SK-N-SH (cell line): ENCODE measurements at regions not wholly inside any gene's neighbourhood (a gene's known extent, or its start where the extent isn't known, plus 50 kb on each side); places are given as distances from the start of the nearest gene placed in this dataset.

Experiments
- CTCF ChIA-PET: fragments of 300-600, 350-600 bp; formaldehyde crosslinking; extraction: SDS; loops from one replicate; lab custom pipeline; 2021; lab: Yijun Ruan, JAX
- POLR2A ChIA-PET: fragments of 350-600 bp; sonication (Branson Sonifier 250); formaldehyde crosslinking; extraction: SDS; loops from one replicate; lab custom pipeline; 2020; ENCODE audit warnings: antibody characterized with exemption, inconsistent platforms; lab: Yijun Ruan, JAX
- DNase-seq: peaks from one replicate; pipeline ENCODE4 v3.0.0; 2012
- H2AFZ ChIP-seq: fragments of 200-600 bp; sonication (generic); 2 replicates; pipeline ENCODE4 v1.8.1; 2016; ENCODE audit warnings: antibody characterized with exemption, mild to moderate bottlenecking, low read depth
- H3F3A ChIP-seq: fragments of 200-600 bp; sonication (generic); replicated peaks from 2 replicates; pipeline ENCODE3; 2016; ENCODE audit warnings: antibody characterized with exemption, mild to moderate bottlenecking; ENCODE audit not compliant: insufficient read depth
- H3K27ac ChIP-seq, 2 experiments: fragments of 200-500 bp in 1 of 2; fragments of 200-600 bp in 1 of 2; sonication (Bioruptor generic) in 1 of 2; sonication (generic), shearing (Covaris generic) in 1 of 2; 2 replicates each; pipeline versions ENCODE4 v1.5.1 to v1.6.1; 2014 to 2016; ENCODE audit warnings: low read depth in 2 of 2, inconsistent platforms in 1 of 2, low read length in 1 of 2, mild to moderate bottlenecking in 1 of 2, mixed read lengths in 1 of 2
- H3K27me3 ChIP-seq: fragments of 200-600 bp; sonication (generic), shearing (Covaris generic); 2 replicates; pipeline ENCODE4 v1.6.1; 2016; ENCODE audit warnings: mixed run types; ENCODE audit not compliant: insufficient read depth
- H3K36me3 ChIP-seq, 2 experiments: fragments of 200-500 bp in 1 of 2; fragments of 200-600 bp in 1 of 2; sonication (Bioruptor generic) in 1 of 2; sonication (generic) in 1 of 2; replicated peaks in 1 of 2; 2 replicates each; pipeline versions ENCODE3 to v1.5.1; 2014 to 2016; ENCODE audit warnings: low read length in 1 of 2, mild to moderate bottlenecking in 1 of 2; ENCODE audit not compliant: insufficient read depth in 2 of 2, control insufficient read depth in 1 of 2
- H3K4me1 ChIP-seq, 2 experiments: fragments of 200-500 bp in 1 of 2; fragments of 200-600 bp in 1 of 2; sonication (Bioruptor generic) in 1 of 2; sonication (generic), shearing (Covaris generic) in 1 of 2; 2 replicates each; pipeline versions ENCODE4 v1.5.1 to v1.6.1; 2014 to 2016; ENCODE audit warnings: low read depth in 1 of 2, low read length in 1 of 2, mixed run types in 1 of 2; ENCODE audit not compliant: insufficient read depth in 2 of 2, control insufficient read depth in 1 of 2
- H3K4me2 ChIP-seq: fragments of 200-600 bp; sonication (generic), shearing (Covaris generic); 2 replicates; pipeline ENCODE4 v1.6.1; 2017; ENCODE audit warnings: mixed run types
- H3K4me3 ChIP-seq, 2 experiments: fragments of 200-500 bp in 1 of 2; fragments of 200-600 bp in 1 of 2; sonication (Bioruptor generic) in 1 of 2; sonication (generic), shearing (Covaris generic) in 1 of 2; 2 replicates each; pipeline versions ENCODE4 v1.5.1 to v1.8.1; 2014 to 2016; ENCODE audit warnings: low read depth in 2 of 2, inconsistent platforms in 1 of 2, low read length in 1 of 2, mild to moderate bottlenecking in 1 of 2, mixed read lengths in 1 of 2, moderate library complexity in 1 of 2
- H3K79me2 ChIP-seq: fragments of 200-600 bp; sonication (generic); 2 replicates; pipeline ENCODE4 v1.8.1; 2017; ENCODE audit warnings: mild to moderate bottlenecking; ENCODE audit not compliant: insufficient read depth
- H3K9ac ChIP-seq: fragments of 200-600 bp; sonication (generic); 2 replicates; pipeline ENCODE4 v1.6.1; 2017; ENCODE audit warnings: mixed run types
- H3K9me2 ChIP-seq: fragments of 200-600 bp; sonication (generic); 2 replicates; pipeline ENCODE4 v1.6.1; 2017; ENCODE audit warnings: mixed run types
- H3K9me3 ChIP-seq: fragments of 200-600 bp; sonication (generic); 2 replicates; pipeline ENCODE4 v1.6.1; 2017; ENCODE audit warnings: mixed run types, mild to moderate bottlenecking, moderate library complexity
- H4K20me1 ChIP-seq: fragments of 200-600 bp; sonication (generic); 2 replicates; pipeline ENCODE4 v1.6.1; 2017; ENCODE audit warnings: mild to moderate bottlenecking, mixed run types; ENCODE audit not compliant: insufficient read depth
- EP300 ChIP-seq, 2 experiments: IDR thresholded peaks; 2 replicates each; pipeline versions ENCODE4 v1.4.0 to v1.6.1; 2012; ENCODE audit warnings: borderline replicate concordance in 1 of 2, low read depth in 1 of 2, low read length in 1 of 2
- FOXM1 ChIP-seq: IDR thresholded peaks from 2 replicates; pipeline ENCODE4 v1.4.0; 2012; ENCODE audit warnings: low read depth, mild to moderate bottlenecking
- MEF2A ChIP-seq: IDR thresholded peaks from 2 replicates; pipeline ENCODE4 v1.4.0; 2012; ENCODE audit warnings: low read depth, borderline replicate concordance
- NFIC ChIP-seq: IDR thresholded peaks from 2 replicates; pipeline ENCODE4 v1.4.0; 2012; ENCODE audit warnings: borderline replicate concordance
- NRF1 ChIP-seq: IDR thresholded peaks from 2 replicates; pipeline ENCODE4 v1.6.1; 2012; ENCODE audit warnings: low read depth, mild to moderate bottlenecking, low read length
- RXRA ChIP-seq: IDR thresholded peaks from 2 replicates; pipeline ENCODE4 v1.4.0; 2012; ENCODE audit warnings: low read depth, mild to moderate bottlenecking, borderline replicate concordance
- SMC3 ChIP-seq: IDR thresholded peaks from 2 replicates; pipeline ENCODE4 v1.6.1; 2012; ENCODE audit warnings: low read depth, low read length, improper control_type of control experiment
- TAF1 ChIP-seq: IDR thresholded peaks from 2 replicates; pipeline ENCODE4 v1.6.1; 2012; ENCODE audit warnings: low read depth, mild to moderate bottlenecking, low read length, moderate library complexity, borderline replicate concordance
- TEAD4 ChIP-seq: IDR thresholded peaks from 2 replicates; pipeline ENCODE4 v1.4.0; 2012; ENCODE audit warnings: mild to moderate bottlenecking, borderline replicate concordance; ENCODE audit not compliant: insufficient read depth
- YY1 ChIP-seq: IDR thresholded peaks from 2 replicates; pipeline ENCODE4 v1.4.0; 2012; ENCODE audit warnings: low read depth, mild to moderate bottlenecking
- WGBS: methylation state at CpG from one replicate; pipeline ENCODE4 v1.1.6; 2017; ENCODE audit warnings: low lambda C conversion rate; 5-methylcytosine and 5-hydroxymethylcytosine counted together
- TF ChIP-seq, protein P1 (sequence below): IDR thresholded peaks from 2 replicates; pipeline ENCODE4 v1.4.0; 2012; ENCODE audit warnings: low read depth, borderline replicate concordance
- TF ChIP-seq, protein P2 (sequence below): IDR thresholded peaks from 2 replicates; pipeline ENCODE4 v1.4.0; 2012; ENCODE audit warnings: low read depth, borderline replicate concordance
- TF ChIP-seq, protein P3 (sequence below): IDR thresholded peaks from 2 replicates; pipeline ENCODE4; 2012
- TF ChIP-seq, protein P4 (sequence below): fragments of 200-600 bp; sonication (generic); IDR thresholded peaks from 2 replicates; pipeline ENCODE4 v1.6.1; 2017; ENCODE audit warnings: antibody characterized with exemption, mild to moderate bottlenecking, moderate library complexity
- TF ChIP-seq, protein P5 (sequence below): IDR thresholded peaks from 2 replicates; pipeline ENCODE4 v1.6.1; 2012; ENCODE audit warnings: mild to moderate bottlenecking, low read depth, low read length, moderate library complexity

DNA sequence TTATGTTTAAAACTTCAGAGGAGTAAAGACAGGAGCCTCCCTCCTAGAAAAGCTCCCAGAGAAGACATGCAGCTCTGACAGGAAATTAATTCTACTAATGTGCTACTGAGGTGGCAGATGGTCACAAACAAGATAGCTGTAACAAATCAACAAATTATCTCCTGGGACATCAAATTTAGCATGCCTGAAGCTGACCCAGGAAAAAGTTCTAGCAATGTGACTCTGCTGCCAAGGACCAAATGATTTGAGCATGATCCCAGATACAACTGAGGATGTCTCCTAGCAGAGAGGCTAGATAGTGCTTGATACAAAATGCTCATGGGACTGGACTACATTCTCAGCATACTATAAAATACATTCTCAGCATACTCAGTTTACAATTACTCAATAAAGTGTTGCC is 413.5 kb upstream of the SMC2 start:
- no peaks in the 10 kb centered on the region for H3K36me3 ChIP-seq
- no peaks in the 10 kb centered on the region for H3K79me2 ChIP-seq
- H4K20me1 ChIP-seq, result no peaks in the 10 kb centered on the region
- H3K9me2 ChIP-seq, result no peaks in the 10 kb centered on the region
- no peak overlapping the region for H3K4me3 ChIP-seq
- H3K4me1 ChIP-seq, result no peaks in the 10 kb centered on the region
- POLR2A ChIA-PET, result no interaction called here
- H3K27me3 ChIP-seq, result no peaks in the 10 kb centered on the region
- no peak for DNase-seq
- H3K4me2 ChIP-seq, result no peak overlapping the region
- no peak overlapping the region for H3K9ac ChIP-seq
- CTCF ChIA-PET, result no interaction called here
- H2AFZ ChIP-seq, result no peak overlapping the region
- no peaks in the 10 kb centered on the region for H3K9me3 ChIP-seq
- no peak overlapping the region for H3K27ac ChIP-seq
- no peaks in the 10 kb centered on the region for H3F3A ChIP-seq
- TF ChIP-seq, protein P1, sequence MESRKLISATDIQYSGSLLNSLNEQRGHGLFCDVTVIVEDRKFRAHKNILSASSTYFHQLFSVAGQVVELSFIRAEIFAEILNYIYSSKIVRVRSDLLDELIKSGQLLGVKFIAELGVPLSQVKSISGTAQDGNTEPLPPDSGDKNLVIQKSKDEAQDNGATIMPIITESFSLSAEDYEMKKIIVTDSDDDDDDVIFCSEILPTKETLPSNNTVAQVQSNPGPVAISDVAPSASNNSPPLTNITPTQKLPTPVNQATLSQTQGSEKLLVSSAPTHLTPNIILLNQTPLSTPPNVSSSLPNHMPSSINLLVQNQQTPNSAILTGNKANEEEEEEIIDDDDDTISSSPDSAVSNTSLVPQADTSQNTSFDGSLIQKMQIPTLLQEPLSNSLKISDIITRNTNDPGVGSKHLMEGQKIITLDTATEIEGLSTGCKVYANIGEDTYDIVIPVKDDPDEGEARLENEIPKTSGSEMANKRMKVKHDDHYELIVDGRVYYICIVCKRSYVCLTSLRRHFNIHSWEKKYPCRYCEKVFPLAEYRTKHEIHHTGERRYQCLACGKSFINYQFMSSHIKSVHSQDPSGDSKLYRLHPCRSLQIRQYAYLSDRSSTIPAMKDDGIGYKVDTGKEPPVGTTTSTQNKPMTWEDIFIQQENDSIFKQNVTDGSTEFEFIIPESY, result no peak
- TF ChIP-seq FOXM1 (no peak), TEAD4 (no peak), YY1 (no peak), RXRA (no peak), EP300 (IDR thresholded peaks at IDR 0.05; ENCODE audit: borderline replicate concordance in 1 of 2, low read depth in 1 of 2, low read length in 1 of 2) (no peak), MEF2A (no peak)
- TF ChIP-seq, protein P2, sequence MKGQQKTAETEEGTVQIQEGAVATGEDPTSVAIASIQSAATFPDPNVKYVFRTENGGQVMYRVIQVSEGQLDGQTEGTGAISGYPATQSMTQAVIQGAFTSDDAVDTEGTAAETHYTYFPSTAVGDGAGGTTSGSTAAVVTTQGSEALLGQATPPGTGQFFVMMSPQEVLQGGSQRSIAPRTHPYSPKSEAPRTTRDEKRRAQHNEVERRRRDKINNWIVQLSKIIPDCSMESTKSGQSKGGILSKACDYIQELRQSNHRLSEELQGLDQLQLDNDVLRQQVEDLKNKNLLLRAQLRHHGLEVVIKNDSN, result no peak

DNA sequence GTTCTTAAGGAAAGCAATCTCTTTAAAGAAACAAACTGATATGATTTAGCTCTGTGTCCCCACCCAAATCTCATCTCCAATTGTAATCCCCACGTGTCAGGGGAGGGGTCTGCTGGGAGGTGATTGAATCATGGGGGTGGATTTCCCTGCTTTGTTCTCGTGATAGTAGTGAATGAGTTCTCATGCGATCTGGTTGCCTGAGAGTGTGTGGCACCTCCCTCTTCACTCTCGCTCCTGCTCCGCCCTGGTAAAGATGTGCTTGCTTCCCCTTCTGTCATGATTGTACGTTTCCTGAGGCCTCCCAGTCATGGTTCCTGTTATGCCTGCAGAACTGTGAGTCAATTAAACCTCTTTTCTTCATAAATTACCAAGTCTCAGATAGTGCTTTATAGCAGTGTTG is 412.7 kb upstream of the SMC2 start:
- H3F3A ChIP-seq, result no peaks in the 10 kb centered on the region
- H2AFZ ChIP-seq, result no peak overlapping the region
- no peaks in the 10 kb centered on the region for H3K36me3 ChIP-seq
- ChIA-PET CTCF (no interaction called here), POLR2A (no interaction called here)
- WGBS, result 34% methylated on average over 6 of the region's 6 CpGs
- no peaks in the 10 kb centered on the region for H4K20me1 ChIP-seq
- no peaks in the 10 kb centered on the region for H3K9me3 ChIP-seq
- no peaks in the 10 kb centered on the region for H3K79me2 ChIP-seq
- no peak overlapping the region for H3K9ac ChIP-seq
- no peaks in the 10 kb centered on the region for H3K4me1 ChIP-seq
- no peaks in the 10 kb centered on the region for H3K27me3 ChIP-seq
- H3K9me2 ChIP-seq, result no peaks in the 10 kb centered on the region
- no peak for DNase-seq
- H3K4me3 ChIP-seq, result no peak overlapping the region
- no peak overlapping the region for H3K27ac ChIP-seq
- no peak overlapping the region for H3K4me2 ChIP-seq
- TF ChIP-seq, protein P3, sequence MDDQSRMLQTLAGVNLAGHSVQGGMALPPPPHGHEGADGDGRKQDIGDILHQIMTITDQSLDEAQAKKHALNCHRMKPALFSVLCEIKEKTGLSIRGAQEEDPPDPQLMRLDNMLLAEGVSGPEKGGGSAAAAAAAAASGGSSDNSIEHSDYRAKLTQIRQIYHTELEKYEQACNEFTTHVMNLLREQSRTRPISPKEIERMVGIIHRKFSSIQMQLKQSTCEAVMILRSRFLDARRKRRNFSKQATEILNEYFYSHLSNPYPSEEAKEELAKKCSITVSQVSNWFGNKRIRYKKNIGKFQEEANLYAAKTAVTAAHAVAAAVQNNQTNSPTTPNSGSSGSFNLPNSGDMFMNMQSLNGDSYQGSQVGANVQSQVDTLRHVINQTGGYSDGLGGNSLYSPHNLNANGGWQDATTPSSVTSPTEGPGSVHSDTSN, result no peak
- TF ChIP-seq, protein P1, result no peak
- TF ChIP-seq NFIC, result no peak
- TF ChIP-seq, protein P4, sequence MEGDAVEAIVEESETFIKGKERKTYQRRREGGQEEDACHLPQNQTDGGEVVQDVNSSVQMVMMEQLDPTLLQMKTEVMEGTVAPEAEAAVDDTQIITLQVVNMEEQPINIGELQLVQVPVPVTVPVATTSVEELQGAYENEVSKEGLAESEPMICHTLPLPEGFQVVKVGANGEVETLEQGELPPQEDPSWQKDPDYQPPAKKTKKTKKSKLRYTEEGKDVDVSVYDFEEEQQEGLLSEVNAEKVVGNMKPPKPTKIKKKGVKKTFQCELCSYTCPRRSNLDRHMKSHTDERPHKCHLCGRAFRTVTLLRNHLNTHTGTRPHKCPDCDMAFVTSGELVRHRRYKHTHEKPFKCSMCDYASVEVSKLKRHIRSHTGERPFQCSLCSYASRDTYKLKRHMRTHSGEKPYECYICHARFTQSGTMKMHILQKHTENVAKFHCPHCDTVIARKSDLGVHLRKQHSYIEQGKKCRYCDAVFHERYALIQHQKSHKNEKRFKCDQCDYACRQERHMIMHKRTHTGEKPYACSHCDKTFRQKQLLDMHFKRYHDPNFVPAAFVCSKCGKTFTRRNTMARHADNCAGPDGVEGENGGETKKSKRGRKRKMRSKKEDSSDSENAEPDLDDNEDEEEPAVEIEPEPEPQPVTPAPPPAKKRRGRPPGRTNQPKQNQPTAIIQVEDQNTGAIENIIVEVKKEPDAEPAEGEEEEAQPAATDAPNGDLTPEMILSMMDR, result no peak
- TF ChIP-seq SMC3, result no peak
- TF ChIP-seq, protein P5, sequence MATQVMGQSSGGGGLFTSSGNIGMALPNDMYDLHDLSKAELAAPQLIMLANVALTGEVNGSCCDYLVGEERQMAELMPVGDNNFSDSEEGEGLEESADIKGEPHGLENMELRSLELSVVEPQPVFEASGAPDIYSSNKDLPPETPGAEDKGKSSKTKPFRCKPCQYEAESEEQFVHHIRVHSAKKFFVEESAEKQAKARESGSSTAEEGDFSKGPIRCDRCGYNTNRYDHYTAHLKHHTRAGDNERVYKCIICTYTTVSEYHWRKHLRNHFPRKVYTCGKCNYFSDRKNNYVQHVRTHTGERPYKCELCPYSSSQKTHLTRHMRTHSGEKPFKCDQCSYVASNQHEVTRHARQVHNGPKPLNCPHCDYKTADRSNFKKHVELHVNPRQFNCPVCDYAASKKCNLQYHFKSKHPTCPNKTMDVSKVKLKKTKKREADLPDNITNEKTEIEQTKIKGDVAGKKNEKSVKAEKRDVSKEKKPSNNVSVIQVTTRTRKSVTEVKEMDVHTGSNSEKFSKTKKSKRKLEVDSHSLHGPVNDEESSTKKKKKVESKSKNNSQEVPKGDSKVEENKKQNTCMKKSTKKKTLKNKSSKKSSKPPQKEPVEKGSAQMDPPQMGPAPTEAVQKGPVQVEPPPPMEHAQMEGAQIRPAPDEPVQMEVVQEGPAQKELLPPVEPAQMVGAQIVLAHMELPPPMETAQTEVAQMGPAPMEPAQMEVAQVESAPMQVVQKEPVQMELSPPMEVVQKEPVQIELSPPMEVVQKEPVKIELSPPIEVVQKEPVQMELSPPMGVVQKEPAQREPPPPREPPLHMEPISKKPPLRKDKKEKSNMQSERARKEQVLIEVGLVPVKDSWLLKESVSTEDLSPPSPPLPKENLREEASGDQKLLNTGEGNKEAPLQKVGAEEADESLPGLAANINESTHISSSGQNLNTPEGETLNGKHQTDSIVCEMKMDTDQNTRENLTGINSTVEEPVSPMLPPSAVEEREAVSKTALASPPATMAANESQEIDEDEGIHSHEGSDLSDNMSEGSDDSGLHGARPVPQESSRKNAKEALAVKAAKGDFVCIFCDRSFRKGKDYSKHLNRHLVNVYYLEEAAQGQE, result no peak
- TF ChIP-seq TAF1, result no peak
- no peak for TF ChIP-seq NRF1
